GM19043 (cell line): ENCODE measurements at regions not wholly inside any gene's neighbourhood (a gene's known extent, or its start where the extent isn't known, plus 50 kb on each side); places are given as distances from the start of the nearest gene placed in this dataset.

Experiments
- ATAC-seq: cut with Tn5 transposase; IDR thresholded peaks from one replicate; pipeline ENCODE4 v1.9.1; 2021; ENCODE audit warnings: low read depth; ENCODE audit not compliant: unreplicated experiment

- ATAC-seq, result no peak
Measured at GRCh38 chr20:6576726-6577125, 190.8 kb upstream of the BMP2 start.

GRCh38 chr20:6575912-6576401 is 191.5 kb upstream of the BMP2 start:
- ATAC-seq, result no peak

GRCh38 chr20:6566821-6567220 is 200.7 kb upstream of the BMP2 start:
- no peak for ATAC-seq

GRCh38 chr20:6562111-6562510 is 205.4 kb upstream of the BMP2 start:
- no peak for ATAC-seq

- ATAC-seq, result no peak
Measured at GRCh38 chr20:6560978-6561377, 206.5 kb upstream of the BMP2 start.

GRCh38 chr20:6559791-6560190 is 207.7 kb upstream of the BMP2 start:
- no peak for ATAC-seq

- no peak for ATAC-seq
Measured at GRCh38 chr20:6558341-6558740, 209.1 kb upstream of the BMP2 start.

GRCh38 chr20:6533761-6534479 is 233.6 kb upstream of the BMP2 start:
- no peak for ATAC-seq

- no peak for ATAC-seq
Measured at GRCh38 chr20:6533351-6533750, 234.1 kb upstream of the BMP2 start.

GRCh38 chr20:6530779-6531315 is 236.6 kb upstream of the BMP2 start:
- no peak for ATAC-seq

GRCh38 chr20:6530254-6530653 is 237.2 kb upstream of the BMP2 start:
- ATAC-seq, result no peak

- no peak for ATAC-seq
Measured at GRCh38 chr20:6525447-6526303, 241.8 kb upstream of the BMP2 start.

- ATAC-seq, result no peak
Measured at GRCh38 chr20:6524305-6524704, 243.2 kb upstream of the BMP2 start.

GRCh38 chr20:6519556-6519955 is 247.9 kb upstream of the BMP2 start:
- no peak for ATAC-seq

- no peak for ATAC-seq
Measured at GRCh38 chr20:6515261-6515660, 252.2 kb upstream of the BMP2 start.

- no peak for ATAC-seq
Measured at GRCh38 chr20:6513599-6513998, 253.9 kb upstream of the BMP2 start.

- ATAC-seq, result no peak
Measured at GRCh38 chr20:6509374-6509773, 258.1 kb upstream of the BMP2 start.

GRCh38 chr20:6506906-6507305 is 260.6 kb upstream of the BMP2 start:
- no peak for ATAC-seq

GRCh38 chr20:6504826-6505225 is 262.7 kb upstream of the BMP2 start:
- ATAC-seq, result no peak

- no peak for ATAC-seq
Measured at GRCh38 chr20:6504179-6504578, 263.3 kb upstream of the BMP2 start.

- no peak for ATAC-seq
Measured at GRCh38 chr20:6502999-6503398, 264.5 kb upstream of the BMP2 start.

GRCh38 chr20:6502219-6502618 is 265.3 kb upstream of the BMP2 start:
- no peak for ATAC-seq
